MM.1S (cell line): ENCODE measurements at regions not wholly inside any gene's neighbourhood (a gene's known extent, or its start where the extent isn't known, plus 50 kb on each side); places are given as distances from the start of the nearest gene placed in this dataset.

ENCODE experiments used
- DNase-seq: peaks from one replicate; pipeline ENCODE4 v3.0.0-alpha.2; 2015
- H2AFZ ChIP-seq: fragments of 300-600 bp; sonication (generic); 2 replicates; pipeline ENCODE4 v1.6.0; 2016; ENCODE audit warnings: antibody characterized with exemption, low read length
- H3F3A ChIP-seq: fragments of 300-600 bp; sonication (generic); 2 replicates; pipeline ENCODE4 v1.6.1; 2016; ENCODE audit warnings: mild to moderate bottlenecking, antibody characterized with exemption, low read length, moderate library complexity, mixed read lengths; ENCODE audit not compliant: insufficient read depth
- H3K27ac ChIP-seq: fragments of 300-600 bp; sonication (generic); 2 replicates; pipeline ENCODE4 v1.5.1; 2016; ENCODE audit warnings: mild to moderate bottlenecking, low read length
- H3K27me3 ChIP-seq: fragments of 300-600 bp; sonication (generic); replicated peaks from 2 replicates; pipeline ENCODE4 v1.6.0; 2016; ENCODE audit warnings: low read length; ENCODE audit not compliant: insufficient read depth
- H3K36me3 ChIP-seq: fragments of 300-600 bp; sonication (generic); replicated peaks from 2 replicates; pipeline ENCODE4 v1.6.1; 2016; ENCODE audit warnings: mild to moderate bottlenecking, low read length, mixed read lengths; ENCODE audit not compliant: insufficient read depth
- H3K4me1 ChIP-seq: fragments of 300-600 bp; sonication (generic); 2 replicates; pipeline ENCODE4 v1.6.1; 2016; ENCODE audit warnings: low read length, mixed read lengths
- H3K4me2 ChIP-seq: fragments of 300-600 bp; sonication (generic); 2 replicates; pipeline ENCODE4 v1.6.0; 2016; ENCODE audit warnings: low read depth, low read length
- H3K4me3 ChIP-seq: fragments of 300-600 bp; sonication (generic); 2 replicates; pipeline ENCODE4 v1.5.1; 2016; ENCODE audit warnings: low read length, mixed read lengths
- H3K79me2 ChIP-seq: fragments of 300-600 bp; sonication (generic); 2 replicates; pipeline ENCODE4 v1.6.1; 2016; ENCODE audit warnings: mixed run types, low read length, mixed read lengths
- H3K9ac ChIP-seq: fragments of 300-600 bp; sonication (generic); 2 replicates; pipeline ENCODE4 v1.6.1; 2016; ENCODE audit warnings: low read length, mixed read lengths
- H3K9me2 ChIP-seq: fragments of 300-600 bp; sonication (generic); replicated peaks from 2 replicates; pipeline ENCODE4 v1.6.1; 2016; ENCODE audit warnings: mild to moderate bottlenecking, low read length, mixed read lengths; ENCODE audit not compliant: insufficient read depth
- H3K9me3 ChIP-seq: fragments of 300-600 bp; sonication (generic); replicated peaks from 2 replicates; pipeline ENCODE4 v1.6.1; 2016; ENCODE audit warnings: mild to moderate bottlenecking, low read length, mixed read lengths; ENCODE audit not compliant: insufficient read depth
- H4K20me1 ChIP-seq: fragments of 300-600 bp; sonication (generic); 2 replicates; pipeline ENCODE4 v1.6.1; 2016; ENCODE audit warnings: mild to moderate bottlenecking, low read length, moderate library complexity, mixed read lengths; ENCODE audit not compliant: insufficient read depth
- CTCF ChIP-seq: fragments of 300-600 bp; sonication (generic); IDR thresholded peaks from 2 replicates; pipeline ENCODE4 v1.5.1; 2016; ENCODE audit warnings: antibody characterized with exemption, low read length, mixed read lengths
- EZH2 ChIP-seq: fragments of 300-600 bp; sonication (generic); optimal IDR thresholded peaks from 2 replicates; pipeline ENCODE3; 2017; ENCODE audit warnings: low read depth, mild to moderate bottlenecking, antibody characterized with exemption, low read length, mixed read lengths
- EZH2phosphoT487 ChIP-seq: fragments of 300-600 bp; sonication (generic); IDR thresholded peaks from 2 replicates; pipeline ENCODE4 v1.6.1; 2018; ENCODE audit warnings: antibody characterized with exemption, low read length

- Histone ChIP-seq H3K9me2 (no peaks in the 10 kb centered on the region), H4K20me1 (no peaks in the 10 kb centered on the region), H3K4me3 (no peak overlapping the region), H3K9me3 (no peaks in the 10 kb centered on the region), H3K4me1 (no peaks in the 10 kb centered on the region), H2AFZ (no peak overlapping the region), H3K4me2 (no peak overlapping the region), H3K9ac (no peak overlapping the region), H3K27me3 (no peaks in the 10 kb centered on the region), H3F3A (no peaks in the 10 kb centered on the region), H3K27ac (no peak overlapping the region), H3K36me3 (no peaks in the 10 kb centered on the region), H3K79me2 (no peaks in the 10 kb centered on the region)
- no peak for DNase-seq
- TF ChIP-seq CTCF (no peak), EZH2 (no peak), EZH2phosphoT487 (no peak)
Observed at GRCh38 chr4:175263537-175263936, 345.4 kb downstream of the ADAM29 start.

GRCh38 chr4:175271010-175271630, 353.0 kb downstream of the ADAM29 start:
- peak; percentile 64 for DNase-seq
- Histone ChIP-seq H3F3A (no peaks in the 10 kb centered on the region), H3K4me1 (peaks cover 15% of the 10 kb centered on the region), H3K36me3 (no peaks in the 10 kb centered on the region), H3K4me3 (0 out of 2 replicates have a peak overlapping the region, but pooled peaks have one; percentile 1), H3K79me2 (no peaks in the 10 kb centered on the region), H4K20me1 (no peaks in the 10 kb centered on the region), H3K9me3 (no peaks in the 10 kb centered on the region), H2AFZ (peak overlapping the region; percentile 69), H3K4me2 (peak overlapping the region; percentile 38), H3K27me3 (no peaks in the 10 kb centered on the region), H3K27ac (peak overlapping the region; percentile 51; the same call in 1 of the 2 replicates), H3K9me2 (no peaks in the 10 kb centered on the region), H3K9ac (no peak overlapping the region)
- TF ChIP-seq EZH2 (no peak), CTCF (no peak), EZH2phosphoT487 (no peak)

- H3K36me3 ChIP-seq, result no peaks in the 10 kb centered on the region
- H3K4me1 ChIP-seq, result peaks cover 15% of the 10 kb centered on the region
- no peak for DNase-seq
- no peak overlapping the region for H3K9ac ChIP-seq
- TF ChIP-seq EZH2 (no peak), CTCF (no peak), EZH2phosphoT487 (no peak)
- no peaks in the 10 kb centered on the region for H4K20me1 ChIP-seq
- no peak overlapping the region for H2AFZ ChIP-seq
- H3F3A ChIP-seq, result no peaks in the 10 kb centered on the region
- H3K4me2 ChIP-seq, result no peak overlapping the region
- H3K27ac ChIP-seq, result no peak overlapping the region
- H3K79me2 ChIP-seq, result no peaks in the 10 kb centered on the region
- no peaks in the 10 kb centered on the region for H3K27me3 ChIP-seq
- H3K9me3 ChIP-seq, result no peaks in the 10 kb centered on the region
- no peak overlapping the region for H3K4me3 ChIP-seq
- no peaks in the 10 kb centered on the region for H3K9me2 ChIP-seq
Observed at GRCh38 chr4:175273995-175274753, 356.0 kb downstream of the ADAM29 start.
